Stimulated activated naive CD8-positive, alpha-beta T cell treated with anti-CD3 and anti-CD28 coated beads, Interleukin-15, Interleukin-2, amounts not matched to agents 100 ng/mL and 50 ng/mL, for 24 hours (primary cell): ENCODE measurements at regions not wholly inside any gene's neighbourhood (a gene's known extent, or its start where the extent isn't known, plus 50 kb on each side); places are given as distances from the start of the nearest gene placed in this dataset.
"Not testable (repeated sequence)": the region's sequence is repeated elsewhere in the genome, so short reads cannot be mapped to it uniquely, and the experiment has no call there.

Experiments
- H3K27ac Mint-ChIP-seq: one replicate; pipeline ENCODE4 v1.8.0; 2021; ENCODE audit warnings: mild to moderate bottlenecking, mixed read lengths
- H3K27me3 Mint-ChIP-seq: one replicate; pipeline ENCODE4 v1.8.0; 2021; ENCODE audit warnings: mixed read lengths
- H3K36me3 Mint-ChIP-seq: one replicate; pipeline ENCODE4 v1.8.0; 2021; ENCODE audit warnings: low read depth, mixed read lengths
- H3K4me1 Mint-ChIP-seq: one replicate; pipeline ENCODE4 v1.8.0; 2021; ENCODE audit warnings: low read depth, mixed read lengths
- H3K4me3 Mint-ChIP-seq: one replicate; pipeline ENCODE4 v1.8.0; 2021; ENCODE audit warnings: mild to moderate bottlenecking, mixed read lengths
- H3K9me3 Mint-ChIP-seq: one replicate; pipeline ENCODE4 v1.8.0; 2021; ENCODE audit warnings: mixed read lengths

GRCh38 chr7:52584041-52584440 lies 451.4 kb upstream of the POM121L12 start:
- Mint-ChIP-seq H3K36me3 (no peaks in the 10 kb centered on the region), H3K27me3 (no peaks in the 10 kb centered on the region), H3K4me3 (no peak overlapping the region), H3K27ac (no peak overlapping the region), H3K4me1 (no peaks in the 10 kb centered on the region), H3K9me3 (peaks cover 10% of the 10 kb centered on the region)

GRCh38 chr7:52573141-52573540 lies 462.3 kb upstream of the POM121L12 start:
- not testable (repeated sequence) for H3K27me3 Mint-ChIP-seq, H3K27ac Mint-ChIP-seq, H3K4me3 Mint-ChIP-seq, H3K4me1 Mint-ChIP-seq, H3K9me3 Mint-ChIP-seq, H3K36me3 Mint-ChIP-seq

- no peaks in the 10 kb centered on the region for H3K27me3 Mint-ChIP-seq
- H3K9me3 Mint-ChIP-seq = peaks cover 3% of the 10 kb centered on the region
- no peak overlapping the region for H3K4me3 Mint-ChIP-seq
- no peak overlapping the region for H3K27ac Mint-ChIP-seq
- H3K36me3 Mint-ChIP-seq = no peaks in the 10 kb centered on the region
- no peaks in the 10 kb centered on the region for H3K4me1 Mint-ChIP-seq
Measured at GRCh38 chr7:52571026-52571425, 464.4 kb upstream of the POM121L12 start.

GRCh38 chr7:52569151-52569550 lies 466.3 kb upstream of the POM121L12 start:
- Mint-ChIP-seq H3K36me3 (no peaks in the 10 kb centered on the region), H3K4me3 (no peak overlapping the region), H3K9me3 (peaks cover 3% of the 10 kb centered on the region), H3K27ac (no peak overlapping the region), H3K4me1 (no peaks in the 10 kb centered on the region), H3K27me3 (no peaks in the 10 kb centered on the region)

GRCh38 chr7:52565974-52566373 lies 469.5 kb upstream of the POM121L12 start:
- H3K36me3 Mint-ChIP-seq = no peaks in the 10 kb centered on the region
- no peak overlapping the region for H3K4me3 Mint-ChIP-seq
- peaks cover 8% of the 10 kb centered on the region for H3K9me3 Mint-ChIP-seq
- no peaks in the 10 kb centered on the region for H3K27me3 Mint-ChIP-seq
- no peaks in the 10 kb centered on the region for H3K4me1 Mint-ChIP-seq
- H3K27ac Mint-ChIP-seq = no peak overlapping the region

GRCh38 chr7:52555805-52556204 lies 479.6 kb upstream of the POM121L12 start:
- Mint-ChIP-seq H3K27ac (no peak overlapping the region), H3K9me3 (peaks cover 10% of the 10 kb centered on the region), H3K4me1 (no peaks in the 10 kb centered on the region)

GRCh38 chr7:52547308-52547910 lies 488.0 kb upstream of the POM121L12 start:
- peaks cover 11% of the 10 kb centered on the region for H3K9me3 Mint-ChIP-seq
- no peaks in the 10 kb centered on the region for H3K36me3 Mint-ChIP-seq
- H3K4me1 Mint-ChIP-seq = no peaks in the 10 kb centered on the region
- no peak overlapping the region for H3K27ac Mint-ChIP-seq
- H3K27me3 Mint-ChIP-seq = no peaks in the 10 kb centered on the region
- H3K4me3 Mint-ChIP-seq = no peak overlapping the region

More at GRCh38 chr7:52555805-52556204, 479.6 kb upstream of the POM121L12 start:
- Mint-ChIP-seq H3K4me3 (no peak overlapping the region), H3K36me3 (no peaks in the 10 kb centered on the region), H3K27me3 (no peaks in the 10 kb centered on the region)

GRCh38 chr7:52541198-52541765 lies 494.2 kb upstream of the POM121L12 start:
- H3K4me3 Mint-ChIP-seq, H3K36me3 Mint-ChIP-seq, H3K27ac Mint-ChIP-seq, H3K27me3 Mint-ChIP-seq, H3K9me3 Mint-ChIP-seq, H3K4me1 Mint-ChIP-seq: not testable (repeated sequence)

GRCh38 chr7:52540041-52540440 lies 495.4 kb upstream of the POM121L12 start:
- Mint-ChIP-seq H3K9me3 (peaks cover 4% of the 10 kb centered on the region), H3K27ac (no peak overlapping the region), H3K36me3 (no peaks in the 10 kb centered on the region), H3K27me3 (no peaks in the 10 kb centered on the region), H3K4me1 (no peaks in the 10 kb centered on the region), H3K4me3 (no peak overlapping the region)

- H3K36me3 Mint-ChIP-seq = no peaks in the 10 kb centered on the region
Measured at GRCh38 chr7:52539414-52539813, 496.0 kb upstream of the POM121L12 start.

GRCh38 chr7:52537051-52537450 lies 498.4 kb upstream of the POM121L12 start:
- H3K9me3 Mint-ChIP-seq = peaks cover 5% of the 10 kb centered on the region
- H3K4me1 Mint-ChIP-seq = no peaks in the 10 kb centered on the region
- no peak overlapping the region for H3K27ac Mint-ChIP-seq
- H3K27me3 Mint-ChIP-seq = no peaks in the 10 kb centered on the region
- no peak overlapping the region for H3K4me3 Mint-ChIP-seq
- H3K36me3 Mint-ChIP-seq = no peaks in the 10 kb centered on the region

More at GRCh38 chr7:52539414-52539813, 496.0 kb upstream of the POM121L12 start:
- no peak overlapping the region for H3K27ac Mint-ChIP-seq
- no peaks in the 10 kb centered on the region for H3K4me1 Mint-ChIP-seq
- no peak overlapping the region for H3K4me3 Mint-ChIP-seq
- H3K27me3 Mint-ChIP-seq = no peaks in the 10 kb centered on the region
- peaks cover 4% of the 10 kb centered on the region for H3K9me3 Mint-ChIP-seq

- Mint-ChIP-seq H3K27me3 (no peaks in the 10 kb centered on the region), H3K36me3 (no peaks in the 10 kb centered on the region), H3K4me3 (no peak overlapping the region), H3K9me3 (peaks cover 1% of the 10 kb centered on the region), H3K27ac (no peak overlapping the region), H3K4me1 (no peaks in the 10 kb centered on the region)
Measured at GRCh38 chr7:52525772-52526341, 509.6 kb upstream of the POM121L12 start.

GRCh38 chr7:52518869-52519268 lies 516.6 kb upstream of the POM121L12 start:
- Mint-ChIP-seq H3K36me3 (no peaks in the 10 kb centered on the region), H3K27me3 (no peaks in the 10 kb centered on the region), H3K4me1 (no peaks in the 10 kb centered on the region), H3K27ac (no peak overlapping the region), H3K4me3 (no peak overlapping the region), H3K9me3 (peaks cover 25% of the 10 kb centered on the region)

- peaks cover 12% of the 10 kb centered on the region for H3K9me3 Mint-ChIP-seq
- H3K4me1 Mint-ChIP-seq = no peaks in the 10 kb centered on the region
- no peak overlapping the region for H3K4me3 Mint-ChIP-seq
- no peak overlapping the region for H3K27ac Mint-ChIP-seq
- no peaks in the 10 kb centered on the region for H3K36me3 Mint-ChIP-seq
- H3K27me3 Mint-ChIP-seq = no peaks in the 10 kb centered on the region
Measured at GRCh38 chr7:52512656-52513055, 522.8 kb upstream of the POM121L12 start.

- no peaks in the 10 kb centered on the region for H3K36me3 Mint-ChIP-seq
- H3K27me3 Mint-ChIP-seq = no peaks in the 10 kb centered on the region
- H3K9me3 Mint-ChIP-seq = peaks cover 3% of the 10 kb centered on the region
- no peak overlapping the region for H3K4me3 Mint-ChIP-seq
- H3K4me1 Mint-ChIP-seq = no peaks in the 10 kb centered on the region
- no peak overlapping the region for H3K27ac Mint-ChIP-seq
Measured at GRCh38 chr7:52507546-52508255, 527.7 kb upstream of the POM121L12 start.
